WTC11 (cell line): ENCODE measurements at regions not wholly inside any gene's neighbourhood (a gene's known extent, or its start where the extent isn't known, plus 50 kb on each side); places are given as distances from the start of the nearest gene placed in this dataset.

Experiments
- FOXJ3 ChIP-seq: sonication (generic); formaldehyde crosslinking; IDR thresholded peaks from 2 replicates; pipeline ENCODE4 v1.9.0; 2021; ENCODE audit warnings: missing genetic modification reagents, mild to moderate bottlenecking, borderline replicate concordance
- FOXK1 ChIP-seq: sonication (generic); formaldehyde crosslinking; IDR thresholded peaks from 2 replicates; pipeline ENCODE4 v1.8.0; 2022; ENCODE audit warnings: mild to moderate bottlenecking, moderate library complexity, missing genetic modification reagents
- JUN ChIP-seq: sonication (generic); formaldehyde crosslinking; IDR thresholded peaks from 2 replicates; pipeline ENCODE4 v1.8.0; 2023; ENCODE audit warnings: mild to moderate bottlenecking, missing genetic modification reagents
- SMAD3 ChIP-seq: sonication (generic); formaldehyde crosslinking; IDR thresholded peaks from 2 replicates; pipeline ENCODE4 v1.8.0; 2022; ENCODE audit warnings: missing genetic modification reagents, mild to moderate bottlenecking, borderline replicate concordance
- TF ChIP-seq, protein P1 (sequence below): fragments of 200-600 bp; IDR thresholded peaks from 2 replicates; pipeline ENCODE4 v1.8.0; 2022; ENCODE audit warnings: antibody characterized with exemption
- TF ChIP-seq, protein P2 (sequence below): sonication (generic); formaldehyde crosslinking; IDR thresholded peaks from 2 replicates; pipeline ENCODE4 v1.8.1; 2022; ENCODE audit warnings: low read depth, missing genetic modification reagents, borderline replicate concordance

GRCh38 chr18:39486268-39486667 lies 1920.7 kb upstream of the CELF4 start:
- TF ChIP-seq FOXJ3 (CRISPR knock-in tag) (no peak), SMAD3 (CRISPR knock-in tag) (no peak), FOXK1 (CRISPR knock-in tag) (no peak), JUN (no peak)
- TF ChIP-seq, protein P1, sequence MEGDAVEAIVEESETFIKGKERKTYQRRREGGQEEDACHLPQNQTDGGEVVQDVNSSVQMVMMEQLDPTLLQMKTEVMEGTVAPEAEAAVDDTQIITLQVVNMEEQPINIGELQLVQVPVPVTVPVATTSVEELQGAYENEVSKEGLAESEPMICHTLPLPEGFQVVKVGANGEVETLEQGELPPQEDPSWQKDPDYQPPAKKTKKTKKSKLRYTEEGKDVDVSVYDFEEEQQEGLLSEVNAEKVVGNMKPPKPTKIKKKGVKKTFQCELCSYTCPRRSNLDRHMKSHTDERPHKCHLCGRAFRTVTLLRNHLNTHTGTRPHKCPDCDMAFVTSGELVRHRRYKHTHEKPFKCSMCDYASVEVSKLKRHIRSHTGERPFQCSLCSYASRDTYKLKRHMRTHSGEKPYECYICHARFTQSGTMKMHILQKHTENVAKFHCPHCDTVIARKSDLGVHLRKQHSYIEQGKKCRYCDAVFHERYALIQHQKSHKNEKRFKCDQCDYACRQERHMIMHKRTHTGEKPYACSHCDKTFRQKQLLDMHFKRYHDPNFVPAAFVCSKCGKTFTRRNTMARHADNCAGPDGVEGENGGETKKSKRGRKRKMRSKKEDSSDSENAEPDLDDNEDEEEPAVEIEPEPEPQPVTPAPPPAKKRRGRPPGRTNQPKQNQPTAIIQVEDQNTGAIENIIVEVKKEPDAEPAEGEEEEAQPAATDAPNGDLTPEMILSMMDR: no peak
- TF ChIP-seq, protein P2, sequence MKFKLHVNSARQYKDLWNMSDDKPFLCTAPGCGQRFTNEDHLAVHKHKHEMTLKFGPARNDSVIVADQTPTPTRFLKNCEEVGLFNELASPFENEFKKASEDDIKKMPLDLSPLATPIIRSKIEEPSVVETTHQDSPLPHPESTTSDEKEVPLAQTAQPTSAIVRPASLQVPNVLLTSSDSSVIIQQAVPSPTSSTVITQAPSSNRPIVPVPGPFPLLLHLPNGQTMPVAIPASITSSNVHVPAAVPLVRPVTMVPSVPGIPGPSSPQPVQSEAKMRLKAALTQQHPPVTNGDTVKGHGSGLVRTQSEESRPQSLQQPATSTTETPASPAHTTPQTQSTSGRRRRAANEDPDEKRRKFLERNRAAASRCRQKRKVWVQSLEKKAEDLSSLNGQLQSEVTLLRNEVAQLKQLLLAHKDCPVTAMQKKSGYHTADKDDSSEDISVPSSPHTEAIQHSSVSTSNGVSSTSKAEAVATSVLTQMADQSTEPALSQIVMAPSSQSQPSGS: no peak
